HG03280 (cell line): ENCODE measurements at regions not wholly inside any gene's neighbourhood (a gene's known extent, or its start where the extent isn't known, plus 50 kb on each side); places are given as distances from the start of the nearest gene placed in this dataset.

Experiments
- ATAC-seq: cut with Tn5 transposase; IDR thresholded peaks from one replicate; pipeline ENCODE4 v1.9.1; 2021; ENCODE audit warnings: mild to moderate bottlenecking, moderate library complexity; ENCODE audit not compliant: unreplicated experiment

- no peak for ATAC-seq
These were observed 540.7 kb upstream of the KCNMB2 start for GRCh38 chr3:177995381-177996085.

GRCh38 chr3:178001670-178002101 is 534.5 kb upstream of the KCNMB2 start:
- ATAC-seq, result peak; percentile 90

GRCh38 chr3:178002113-178002512 is 534.1 kb upstream of the KCNMB2 start:
- no peak for ATAC-seq

- no peak for ATAC-seq
These were observed 532.5 kb upstream of the KCNMB2 start for GRCh38 chr3:178003756-178004155.

GRCh38 chr3:178005961-178006360 is 530.3 kb upstream of the KCNMB2 start:
- no peak for ATAC-seq

- ATAC-seq, result no peak
These were observed 525.9 kb upstream of the KCNMB2 start for GRCh38 chr3:178010306-178010705.

- no peak for ATAC-seq
These were observed 516.6 kb upstream of the KCNMB2 start for GRCh38 chr3:178019645-178020044.

- ATAC-seq, result no peak
These were observed 513.6 kb upstream of the KCNMB2 start for GRCh38 chr3:178022599-178022998.

- ATAC-seq, result no peak
These were observed 507.3 kb upstream of the KCNMB2 start for GRCh38 chr3:178028933-178029332.

- ATAC-seq, result no peak
These were observed 499.6 kb upstream of the KCNMB2 start for GRCh38 chr3:178036451-178037144.

GRCh38 chr3:178041931-178042330 is 494.3 kb upstream of the KCNMB2 start:
- ATAC-seq, result no peak

- ATAC-seq, result no peak
These were observed 493.9 kb upstream of the KCNMB2 start for GRCh38 chr3:178042376-178042775.

GRCh38 chr3:178043084-178043483 is 493.2 kb upstream of the KCNMB2 start:
- ATAC-seq, result no peak

- ATAC-seq, result no peak
These were observed 491.9 kb upstream of the KCNMB2 start for GRCh38 chr3:178044320-178044719.

GRCh38 chr3:178047496-178047895 is 488.7 kb upstream of the KCNMB2 start:
- no peak for ATAC-seq

- no peak for ATAC-seq
These were observed 487.5 kb upstream of the KCNMB2 start for GRCh38 chr3:178048768-178049167.

- ATAC-seq, result no peak
These were observed 481.8 kb upstream of the KCNMB2 start for GRCh38 chr3:178054471-178054870.

GRCh38 chr3:178055939-178056338 is 480.3 kb upstream of the KCNMB2 start:
- no peak for ATAC-seq

GRCh38 chr3:178056868-178057267 is 479.4 kb upstream of the KCNMB2 start:
- no peak for ATAC-seq

- ATAC-seq, result no peak
These were observed 477.6 kb upstream of the KCNMB2 start for GRCh38 chr3:178058629-178059028.

GRCh38 chr3:178059119-178059518 is 477.1 kb upstream of the KCNMB2 start:
- no peak for ATAC-seq

- no peak for ATAC-seq
These were observed 476.4 kb upstream of the KCNMB2 start for GRCh38 chr3:178059836-178060235.
